NB4 (cell line): ENCODE measurements at regions not wholly inside any gene's neighbourhood (a gene's known extent, or its start where the extent isn't known, plus 50 kb on each side); places are given as distances from the start of the nearest gene placed in this dataset.

Experiments used
- CTCF ChIP-seq: IDR thresholded peaks from one replicate; pipeline ENCODE4 v1.5.1; 2012; ENCODE audit warnings: low read depth, low read length
- POLR2A ChIP-seq: IDR thresholded peaks from 2 replicates; pipeline ENCODE4 v1.6.1; 2011; ENCODE audit warnings: mild to moderate bottlenecking; ENCODE audit not compliant: insufficient read length; ENCODE audit errors: extremely low read depth
- TF ChIP-seq, protein P1 (sequence below): IDR thresholded peaks from 2 replicates; pipeline ENCODE4 v1.6.1; 2011; ENCODE audit warnings: low read depth, low read length

DNA sequence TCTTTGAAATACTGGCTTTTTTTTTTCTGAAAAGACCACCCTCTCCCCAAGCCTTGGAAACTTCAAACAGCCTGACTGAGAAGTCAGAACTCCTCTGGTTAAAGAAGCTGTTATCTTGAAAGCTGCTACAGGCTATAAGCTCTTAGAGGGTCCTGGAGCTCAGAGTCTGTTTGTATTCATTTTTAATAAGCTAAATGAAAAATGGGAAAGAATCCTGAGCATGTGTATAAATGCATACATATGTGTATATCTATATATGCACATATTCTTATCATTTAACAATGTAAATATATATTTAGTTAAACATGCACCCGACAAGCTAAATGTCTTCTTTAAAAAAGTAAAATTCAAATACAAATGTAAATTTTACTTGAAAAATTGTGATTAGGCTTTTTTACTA is 494.9 kb upstream of the POU3F2 start:
- TF ChIP-seq POLR2A: no peak
- TF ChIP-seq CTCF: no peak
- TF ChIP-seq, protein P1, sequence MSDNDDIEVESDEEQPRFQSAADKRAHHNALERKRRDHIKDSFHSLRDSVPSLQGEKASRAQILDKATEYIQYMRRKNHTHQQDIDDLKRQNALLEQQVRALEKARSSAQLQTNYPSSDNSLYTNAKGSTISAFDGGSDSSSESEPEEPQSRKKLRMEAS: no peak
